ENCODE measurements at regions not wholly inside any gene's neighbourhood (a gene's known extent, or its start where the extent isn't known, plus 50 kb on each side); places are given as distances from the start of the nearest gene placed in this dataset.

GRCh38 chr14:101000711-101001250 lies 97.3 kb upstream of the RTL1 start:
- ATAC-seq (ENCODE audit: low read depth) (no peak), DNase-seq (no peak)
- no peak overlapping the region for H2AK5ac ChIP-seq (ENCODE audit: low read depth, low read length)
- POLR2A ChIA-PET (ENCODE audit: unreplicated experiment), result no interaction called here
- no peak overlapping the region for H4K91ac ChIP-seq (ENCODE audit: insufficient read depth, low read depth, low read length)
- no peak overlapping the region for H3K9ac ChIP-seq (ENCODE audit: low read depth, low read length)
- 89 to 100% methylated on average over 2 to 3 of the region's 4 CpGs for WGBS, 2 experiments (ENCODE audit: extremely low coverage in 2 of 2, insufficient read length in 1 of 2)
- no peak overlapping the region for H2BK15ac ChIP-seq (ENCODE audit: low read depth, low read length)
- H3K4me3 ChIP-seq (ENCODE audit: insufficient read depth, low read depth, low read length), result no peak overlapping the region
- H3K18ac ChIP-seq (ENCODE audit: low read depth, low read length), result no peak overlapping the region
- no peaks in the 10 kb centered on the region for H3K27me3 ChIP-seq (ENCODE audit: control insufficient read depth, insufficient read depth, low read length)
- in situ Hi-C loops (cut with MboI; ENCODE audit: low sequenced_read_pairs) (no loop called here), dilution Hi-C loops (cut with HindIII; ENCODE audit: low sequenced_read_pairs, unreplicated experiment) (no loop called here), intact Hi-C loops (cut with micrococcal nuclease) (no loop called here)
- no peak overlapping the region for H3K27ac ChIP-seq (ENCODE audit: insufficient read depth, low read length)
- no peak overlapping the region for H2AFZ ChIP-seq (replicated peaks; ENCODE audit: low read length, poor library complexity)
- H2BK120ac ChIP-seq (ENCODE audit: low read depth, low read length), result no peak overlapping the region
- H3K36me3 ChIP-seq (ENCODE audit: control insufficient read depth, insufficient read depth, low read length), result peaks cover 26% of the 10 kb centered on the region
- H3K23ac ChIP-seq (ENCODE audit: low read depth, low read length), result no peak overlapping the region
- TF ChIP-seq BHLHE40 (IDR thresholded peaks at IDR 0.05; ENCODE audit: low read depth, low read length) (no peak), FOS (IDR thresholded peaks at IDR 0.05; ENCODE audit: low read depth, low read length) (no peak), CHD1 (IDR thresholded peaks at IDR 0.05; ENCODE audit: low read depth, low read length) (no peak), MAFK (IDR thresholded peaks at IDR 0.05; ENCODE audit: low read depth, low read length) (no peak), SMC3 (IDR thresholded peaks at IDR 0.05; ENCODE audit: low read depth, low read length) (no peak), MXI1 (IDR thresholded peaks at IDR 0.05; ENCODE audit: borderline replicate concordance, low read depth, low read length) (no peak), POLR2A (IDR thresholded peaks at IDR 0.05; ENCODE audit: low read depth, low read length) (no peak), CEBPB (IDR thresholded peaks at IDR 0.05; ENCODE audit: low read depth, low read length) (no peak), NFE2L2 (IDR thresholded peaks at IDR 0.05; ENCODE audit: low read depth, low read length) (no peak), RCOR1 (IDR thresholded peaks at IDR 0.05; ENCODE audit: insufficient replicate concordance, low read length) (no peak), CTCF (conservative IDR thresholded peaks at IDR 0.05; ENCODE audit: low read depth, low read length) (no peak)
- TF ChIP-seq, protein P1, sequence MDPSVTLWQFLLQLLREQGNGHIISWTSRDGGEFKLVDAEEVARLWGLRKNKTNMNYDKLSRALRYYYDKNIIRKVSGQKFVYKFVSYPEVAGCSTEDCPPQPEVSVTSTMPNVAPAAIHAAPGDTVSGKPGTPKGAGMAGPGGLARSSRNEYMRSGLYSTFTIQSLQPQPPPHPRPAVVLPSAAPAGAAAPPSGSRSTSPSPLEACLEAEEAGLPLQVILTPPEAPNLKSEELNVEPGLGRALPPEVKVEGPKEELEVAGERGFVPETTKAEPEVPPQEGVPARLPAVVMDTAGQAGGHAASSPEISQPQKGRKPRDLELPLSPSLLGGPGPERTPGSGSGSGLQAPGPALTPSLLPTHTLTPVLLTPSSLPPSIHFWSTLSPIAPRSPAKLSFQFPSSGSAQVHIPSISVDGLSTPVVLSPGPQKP (IDR thresholded peaks at IDR 0.05; ENCODE audit: borderline replicate concordance, low read depth, low read length), result no peak
- no peak overlapping the region for H3K4ac ChIP-seq (ENCODE audit: low read depth, low read length)
- H3K79me1 ChIP-seq (ENCODE audit: low read depth in 1 of 2, low read length in 2 of 2), result peaks cover 6 to 48% of the 10 kb centered on the region in 2 experiments; a peak in 2 of 4 replicates
- peaks cover 26% of the 10 kb centered on the region for H3K4me1 ChIP-seq (ENCODE audit: control insufficient read depth, insufficient read depth, low read length)
- no peak overlapping the region for H3K14ac ChIP-seq (replicated peaks; ENCODE audit: low read depth, low read length)
- no peak overlapping the region for H3K4me2 ChIP-seq (ENCODE audit: low read depth, low read length)
- H2BK5ac ChIP-seq (ENCODE audit: low read depth, low read length, poor library complexity, severe bottlenecking), result no peak overlapping the region
- no peak overlapping the region for H2BK20ac ChIP-seq (ENCODE audit: low read depth, low read length)
- H4K5ac ChIP-seq (ENCODE audit: low read depth, low read length), result no peak overlapping the region
- no peak overlapping the region for H4K8ac ChIP-seq (ENCODE audit: low read depth in 2 of 2, low read length in 2 of 2)
- CTCF ChIA-PET, result no interaction called here
- H2AK9ac ChIP-seq (replicated peaks; ENCODE audit: low read depth, low read length, poor library complexity), result no peak overlapping the region
- H3K9me1 ChIP-seq (ENCODE audit: insufficient read depth, low read length), result peaks cover 27% of the 10 kb centered on the region
- H4K20me1 ChIP-seq (ENCODE audit: insufficient read depth, low read length), result peaks cover 50% of the 10 kb centered on the region
- no peak overlapping the region for H3K56ac ChIP-seq (ENCODE audit: extremely low read depth, insufficient read depth, low read length)
- BruUV-seq (replicated peaks), result no TSS peak
- H3K9me3 ChIP-seq (ENCODE audit: control insufficient read depth, insufficient read depth, low read length), result no peaks in the 10 kb centered on the region
